ENCODE measurements at regions not wholly inside any gene's neighbourhood (a gene's known extent, or its start where the extent isn't known, plus 50 kb on each side); places are given as distances from the start of the nearest gene placed in this dataset.

GRCh38 chr22:22125579-22126468 lies 118.8 kb upstream of the VPREB1 start:
- H3K27me3 Mint-ChIP-seq (ENCODE audit: insufficient read depth, unreplicated experiment): peaks cover 17% of the 10 kb centered on the region
- intact Hi-C loops (cut with micrococcal nuclease): no loop called here

GRCh38 chr22:22125028-22125578 lies 119.5 kb upstream of the VPREB1 start:
- Mint-ChIP-seq H3K27me3 (ENCODE audit: insufficient read depth, unreplicated experiment) (peaks cover 17% of the 10 kb centered on the region), H3K27ac (ENCODE audit: low read depth, unreplicated experiment) (no peak overlapping the region), H3K9me3 (ENCODE audit: unreplicated experiment) (no peaks in the 10 kb centered on the region), H3K4me1 (ENCODE audit: insufficient read depth, unreplicated experiment) (no peaks in the 10 kb centered on the region), H3K36me3 (ENCODE audit: insufficient read depth, unreplicated experiment) (no peaks in the 10 kb centered on the region), H3K4me3 (ENCODE audit: unreplicated experiment) (no peak overlapping the region)
- ChIA-PET POLR2A (no interaction called here), CTCF (no interaction called here)
- no TSS peak for BruUV-seq (replicated peaks)
- DNase-seq (ENCODE audit: unreplicated experiment): no peak
- intact Hi-C loops (cut with micrococcal nuclease): no loop called here
- TF ChIP-seq CTCF (IDR thresholded peaks at IDR 0.05; ENCODE audit: unreplicated experiment): no peak

More at GRCh38 chr22:22125579-22126468, 118.8 kb upstream of the VPREB1 start:
- ChIA-PET CTCF (no interaction called here), POLR2A (no interaction called here)
- Mint-ChIP-seq H3K27ac (ENCODE audit: low read depth, unreplicated experiment) (no peak overlapping the region), H3K9me3 (ENCODE audit: unreplicated experiment) (no peaks in the 10 kb centered on the region), H3K36me3 (ENCODE audit: insufficient read depth, unreplicated experiment) (no peaks in the 10 kb centered on the region), H3K4me3 (ENCODE audit: unreplicated experiment) (no peak overlapping the region), H3K4me1 (ENCODE audit: insufficient read depth, unreplicated experiment) (no peaks in the 10 kb centered on the region)
- TF ChIP-seq CTCF (IDR thresholded peaks at IDR 0.05; ENCODE audit: unreplicated experiment): no peak
- no TSS peak for BruUV-seq (replicated peaks)
- no peak for DNase-seq (ENCODE audit: unreplicated experiment)

- POLR2A ChIA-PET: no interaction called here
- intact Hi-C loops (cut with micrococcal nuclease): no loop called here
- H3K9me3 Mint-ChIP-seq (ENCODE audit: unreplicated experiment): no peaks in the 10 kb centered on the region
Observed at GRCh38 chr22:22124374-22124773, 120.2 kb upstream of the VPREB1 start.

DNA sequence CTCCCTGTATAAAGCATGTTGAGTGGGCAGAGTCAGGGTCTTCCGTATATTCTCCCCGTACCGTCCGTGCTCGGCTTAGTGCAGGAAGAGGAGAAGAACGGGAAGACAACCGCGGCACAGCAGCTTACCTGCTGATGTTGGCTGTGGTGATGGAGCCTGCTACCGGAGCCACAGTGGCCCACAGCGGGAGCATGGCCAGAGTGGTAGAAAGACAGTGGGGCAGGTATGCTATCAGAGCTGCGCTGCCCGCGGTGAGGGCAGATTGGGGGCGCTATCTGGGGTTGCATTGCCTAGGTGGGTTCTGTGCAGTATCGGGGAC lies 120.7 kb upstream of the VPREB1 start:
- H3K27me3 Mint-ChIP-seq (ENCODE audit: insufficient read depth, unreplicated experiment): peaks cover 17% of the 10 kb centered on the region

More at GRCh38 chr22:22124374-22124773, 120.2 kb upstream of the VPREB1 start:
- DNase-seq (ENCODE audit: unreplicated experiment): no peak
- BruUV-seq (replicated peaks): no TSS peak
- Mint-ChIP-seq H3K4me3 (ENCODE audit: unreplicated experiment) (no peak overlapping the region), H3K27ac (ENCODE audit: low read depth, unreplicated experiment) (no peak overlapping the region), H3K36me3 (ENCODE audit: insufficient read depth, unreplicated experiment) (no peaks in the 10 kb centered on the region), H3K27me3 (ENCODE audit: insufficient read depth, unreplicated experiment) (peaks cover 17% of the 10 kb centered on the region), H3K4me1 (ENCODE audit: insufficient read depth, unreplicated experiment) (no peaks in the 10 kb centered on the region)
- CTCF ChIA-PET: no interaction called here
- TF ChIP-seq CTCF (IDR thresholded peaks at IDR 0.05; ENCODE audit: unreplicated experiment): no peak

More for the DNA sequence above, 120.7 kb upstream of the VPREB1 start:
- intact Hi-C loops (cut with micrococcal nuclease): no loop called here
- no peaks in the 10 kb centered on the region for H3K36me3 Mint-ChIP-seq (ENCODE audit: insufficient read depth, unreplicated experiment)
- H3K9me3 Mint-ChIP-seq (ENCODE audit: unreplicated experiment): no peaks in the 10 kb centered on the region
- H3K4me3 Mint-ChIP-seq (ENCODE audit: unreplicated experiment): no peak overlapping the region
- no peak overlapping the region for H3K27ac Mint-ChIP-seq (ENCODE audit: low read depth, unreplicated experiment)
- DNase-seq (ENCODE audit: unreplicated experiment): no peak
- TF ChIP-seq CTCF (IDR thresholded peaks at IDR 0.05; ENCODE audit: unreplicated experiment): no peak
- ChIA-PET CTCF (no interaction called here), POLR2A (no interaction called here)
- BruUV-seq (replicated peaks): no TSS peak
- no peaks in the 10 kb centered on the region for H3K4me1 Mint-ChIP-seq (ENCODE audit: insufficient read depth, unreplicated experiment)

Measured in MCF 10A (cell line).